Adrenal gland (tissue), 9 donors: ENCODE measurements at regions not wholly inside any gene's neighbourhood (a gene's known extent, or its start where the extent isn't known, plus 50 kb on each side); places are given as distances from the start of the nearest gene placed in this dataset.

Experiments
- DNase-seq, 7 donors: peaks; one replicate each; pipeline ENCODE4 v3.0.0-alpha.2; 2019 to 2020
- H3K27ac ChIP-seq, 5 donors: fragments of 200-600 bp; sonication (generic) in 4 of 5; 1 replicate in 3 of 5; 2 replicates in 2 of 5; pipeline versions ENCODE4 v1.5.1 to v1.8.0; 2016 to 2020; ENCODE audit warnings: mild to moderate bottlenecking in 1 of 5
- H3K27me3 ChIP-seq: fragments of 200-600 bp; 2 replicates; pipeline ENCODE4 v1.8.0; 2021
- H3K36me3 ChIP-seq, 2 donors: fragments of 200-600 bp; replicated peaks in 1 of 2; 1 replicate in 1 of 2; 2 replicates in 1 of 2; pipeline versions ENCODE4 v1.5.1 to v1.8.0; 2018 to 2022
- H3K4me1 ChIP-seq, 2 donors: fragments of 200-600 bp; replicated peaks in 1 of 2; 1 replicate in 1 of 2; 2 replicates in 1 of 2; pipeline versions ENCODE4 v1.5.1 to v1.8.0; 2018 to 2021
- H3K4me3 ChIP-seq, 4 donors: fragments of 200-600 bp; sonication (generic) in 3 of 4; one replicate each; pipeline ENCODE4 v1.5.1; 2016 to 2018
- H3K9me3 ChIP-seq, 3 donors: fragments of 200-600 bp; sonication (generic) in 1 of 3; replicated peaks in 1 of 3; 1 replicate in 2 of 3; 2 replicates in 1 of 3; pipeline versions ENCODE4 v1.5.1 to v1.8.0; 2016 to 2021
- CTCF ChIP-seq, 6 experiments: fragments of 450-650 bp in 4 of 6; fragments of 200-600 bp in 2 of 6; sonication (generic) in 1 of 6; IDR thresholded peaks; 1 replicate in 5 of 6; 2 replicates in 1 of 6; pipeline versions ENCODE4 v1.5.1 to v1.8.0; 2016 to 2021; ENCODE audit warnings: antibody characterized with exemption in 6 of 6, mild to moderate bottlenecking in 2 of 6, moderate library complexity in 1 of 6
- POLR2A ChIP-seq, 2 donors: fragments of 450-650 bp; IDR thresholded peaks; one replicate each; pipeline ENCODE4 v1.6.1; 2017; ENCODE audit warnings: antibody characterized with exemption in 2 of 2, mild to moderate bottlenecking in 2 of 2, moderate library complexity in 1 of 2
- WGBS, 4 donors: extraction: QIAGEN DNeasy Blood & Tissue Kit in 2 of 4; methylation state at CpG; one replicate each; pipeline versions ENCODE4 v1.1.5 to v1.1.7; 2013 to 2017; 5-methylcytosine and 5-hydroxymethylcytosine counted together
- intact Hi-C, 2 donors: fragments of 100-400 bp; cut with DNase I; formaldehyde crosslinking; loops; one replicate each; pipeline versions ENCODE4 v1.14.1 to v1.15.0; 2022 to 2023
- donor health status: healthy with polysubstance abuse.
- donor health status: Bipolar disorder and iron deficiency.
- donor health status: DM: yes; HTN: yes; CAD: no.
- donor health status: DM: no; HTN: no; CAD: no.
- donor health status: DM: no; HTN: no; CAD: no.

- TF ChIP-seq CTCF (IDR thresholded peaks at IDR 0.05) = no peak
- no peak for TF ChIP-seq POLR2A (IDR thresholded peaks at IDR 0.05)
- intact Hi-C loops = no loop called here
- Histone ChIP-seq H3K4me3 (no peak overlapping the region), H3K9me3 (no peaks in the 10 kb centered on the region), H3K27me3 (peaks cover 7% of the 10 kb centered on the region), H3K36me3 (no peaks in the 10 kb centered on the region), H3K27ac (no peak overlapping the region), H3K4me1 (no peaks in the 10 kb centered on the region)
- no peak for DNase-seq
- 73 to 94% (median 79%) methylated on average over 1 to 5 of the region's 5 CpGs for WGBS, 4 donors
Measured at GRCh38 chrX:68908071-68908470, 79.2 kb downstream of the EFNB1 start.

- Histone ChIP-seq H3K36me3 (no peaks in the 10 kb centered on the region), H3K27me3 (peaks cover 7% of the 10 kb centered on the region), H3K4me1 (no peaks in the 10 kb centered on the region), H3K4me3 (no peak overlapping the region), H3K27ac (no peak overlapping the region), H3K9me3 (no peaks in the 10 kb centered on the region)
- intact Hi-C loops = no loop called here
- DNase-seq = no peak
- no peak for TF ChIP-seq POLR2A (IDR thresholded peaks at IDR 0.05)
- no peak for TF ChIP-seq CTCF (IDR thresholded peaks at IDR 0.05)
- 73 to 88% (median 79%) methylated on average over 2 to 9 of the region's 9 CpGs for WGBS, 4 donors
Measured at GRCh38 chrX:68902706-68903504, 74.1 kb downstream of the EFNB1 start.

- DNase-seq = no peak
- H3K36me3 ChIP-seq = no peaks in the 10 kb centered on the region
- no peak overlapping the region for H3K27ac ChIP-seq
- intact Hi-C loops = no loop called here
- WGBS, 4 donors = 68 to 95% (median 87%) methylated on average over 3 of the region's 3 CpGs; no CpG with 5 or more reads in 1 of the 4 donors
- no peaks in the 10 kb centered on the region for H3K27me3 ChIP-seq
- TF ChIP-seq POLR2A (IDR thresholded peaks at IDR 0.05) = no peak
- no peak for TF ChIP-seq CTCF (IDR thresholded peaks at IDR 0.05)
- H3K4me3 ChIP-seq = no peak overlapping the region
- no peaks in the 10 kb centered on the region for H3K9me3 ChIP-seq
- H3K4me1 ChIP-seq = no peaks in the 10 kb centered on the region
Measured at GRCh38 chrX:68901519-68901918, 72.7 kb downstream of the EFNB1 start.

GRCh38 chrX:68898598-68898997 lies 69.8 kb downstream of the EFNB1 start:
- 73 to 93% (median 85%) methylated on average over 6 to 8 of the region's 8 CpGs for WGBS, 4 donors
- no peak for TF ChIP-seq CTCF (IDR thresholded peaks at IDR 0.05)
- no peak for TF ChIP-seq POLR2A (IDR thresholded peaks at IDR 0.05)
- H3K4me1 ChIP-seq = no peaks in the 10 kb centered on the region
- no peaks in the 10 kb centered on the region for H3K27me3 ChIP-seq
- intact Hi-C loops = no loop called here
- DNase-seq = no peak
- H3K9me3 ChIP-seq = no peaks in the 10 kb centered on the region
- H3K27ac ChIP-seq = no peak overlapping the region
- H3K4me3 ChIP-seq = no peak overlapping the region
- no peaks in the 10 kb centered on the region for H3K36me3 ChIP-seq
